ENCODE measurements at regions not wholly inside any gene's neighbourhood (a gene's known extent, or its start where the extent isn't known, plus 50 kb on each side); places are given as distances from the start of the nearest gene placed in this dataset.

DNA sequence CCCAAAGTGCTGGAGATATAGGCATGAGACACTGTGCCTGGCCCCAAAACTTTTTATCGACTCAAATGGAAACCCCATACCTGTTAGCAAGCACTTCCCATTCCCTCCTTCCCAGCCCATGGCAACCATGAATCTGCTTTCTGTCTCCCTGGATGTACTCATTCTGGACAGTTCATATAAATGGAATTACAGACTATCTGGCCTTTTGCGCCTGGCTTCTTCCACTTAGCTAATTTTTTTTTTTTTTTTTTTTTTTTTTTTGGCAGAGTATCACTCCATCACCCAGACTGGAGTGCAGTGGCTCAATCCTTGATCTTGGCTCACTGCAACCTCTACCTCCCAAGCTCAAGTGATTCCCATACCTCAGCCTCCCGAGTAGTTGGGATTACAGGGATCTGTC is 134.5 kb upstream of the MED13L start:
- TF ChIP-seq, protein P1, sequence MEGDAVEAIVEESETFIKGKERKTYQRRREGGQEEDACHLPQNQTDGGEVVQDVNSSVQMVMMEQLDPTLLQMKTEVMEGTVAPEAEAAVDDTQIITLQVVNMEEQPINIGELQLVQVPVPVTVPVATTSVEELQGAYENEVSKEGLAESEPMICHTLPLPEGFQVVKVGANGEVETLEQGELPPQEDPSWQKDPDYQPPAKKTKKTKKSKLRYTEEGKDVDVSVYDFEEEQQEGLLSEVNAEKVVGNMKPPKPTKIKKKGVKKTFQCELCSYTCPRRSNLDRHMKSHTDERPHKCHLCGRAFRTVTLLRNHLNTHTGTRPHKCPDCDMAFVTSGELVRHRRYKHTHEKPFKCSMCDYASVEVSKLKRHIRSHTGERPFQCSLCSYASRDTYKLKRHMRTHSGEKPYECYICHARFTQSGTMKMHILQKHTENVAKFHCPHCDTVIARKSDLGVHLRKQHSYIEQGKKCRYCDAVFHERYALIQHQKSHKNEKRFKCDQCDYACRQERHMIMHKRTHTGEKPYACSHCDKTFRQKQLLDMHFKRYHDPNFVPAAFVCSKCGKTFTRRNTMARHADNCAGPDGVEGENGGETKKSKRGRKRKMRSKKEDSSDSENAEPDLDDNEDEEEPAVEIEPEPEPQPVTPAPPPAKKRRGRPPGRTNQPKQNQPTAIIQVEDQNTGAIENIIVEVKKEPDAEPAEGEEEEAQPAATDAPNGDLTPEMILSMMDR (IDR thresholded peaks at IDR 0.05) = no peak
- no peak for TF ChIP-seq POLR2A (IDR thresholded peaks at IDR 0.05)

Data from lower leg skin (tissue), 3 donors.